ENCODE measurements at regions not wholly inside any gene's neighbourhood (a gene's known extent, or its start where the extent isn't known, plus 50 kb on each side); places are given as distances from the start of the nearest gene placed in this dataset.

- TF ChIP-seq CTCF (IDR thresholded peaks at IDR 0.05; ENCODE audit: borderline replicate concordance, extremely low read depth, low read length, poor library complexity, severe bottlenecking) (no peak), EZH2 (IDR thresholded peaks at IDR 0.05; ENCODE audit: borderline replicate concordance, low read depth, low read length, severe bottlenecking) (no peak)
Observed at GRCh38 chr1:90839323-90839722, 122.2 kb upstream of the BARHL2 start.

All from DND-41 (cell line).